ENCODE measurements at regions not wholly inside any gene's neighbourhood (a gene's known extent, or its start where the extent isn't known, plus 50 kb on each side); places are given as distances from the start of the nearest gene placed in this dataset.

DNA sequence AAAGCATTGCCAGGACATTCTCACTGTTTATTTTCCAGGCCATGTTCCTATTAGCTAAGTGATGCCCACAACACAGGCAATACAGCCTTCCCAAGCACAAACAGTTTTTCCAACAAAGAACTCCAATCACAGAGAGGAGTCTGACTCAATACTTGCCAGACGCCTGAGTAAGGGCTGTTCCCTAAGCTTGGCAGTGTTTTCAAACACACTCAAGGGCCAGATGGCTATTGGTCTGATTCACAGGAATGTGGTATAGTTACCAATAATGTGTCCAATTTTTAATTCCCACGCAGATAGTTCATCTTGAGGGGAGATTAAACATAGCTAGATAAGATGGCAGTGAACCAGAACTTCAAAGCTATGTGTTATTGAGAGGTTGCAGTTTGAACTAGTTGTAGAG is 381.0 kb downstream of the SNAPC1 start:
- peak in 1 of 3 donors; percentile 54 for DNase-seq

DNA sequence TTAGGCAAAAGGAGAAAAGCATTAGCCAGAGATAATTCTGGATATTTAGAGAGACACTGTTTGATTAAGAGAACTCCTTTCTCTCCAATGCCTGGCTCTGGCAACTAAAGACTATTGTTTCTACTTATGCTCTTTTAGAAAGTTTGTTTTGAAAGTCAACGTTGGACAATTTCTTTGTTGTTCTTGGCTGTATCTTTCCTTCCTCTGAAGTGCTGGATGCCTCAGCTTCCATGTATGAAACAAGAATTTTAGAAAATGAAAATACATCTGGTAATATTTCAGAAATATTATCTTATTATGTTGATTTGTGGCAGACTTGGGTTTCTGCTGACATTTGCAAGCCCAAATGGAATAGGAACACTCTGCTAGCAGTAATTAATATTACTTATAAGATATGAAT is 382.6 kb downstream of the SNAPC1 start:
- DNase-seq: no peak

DNA sequence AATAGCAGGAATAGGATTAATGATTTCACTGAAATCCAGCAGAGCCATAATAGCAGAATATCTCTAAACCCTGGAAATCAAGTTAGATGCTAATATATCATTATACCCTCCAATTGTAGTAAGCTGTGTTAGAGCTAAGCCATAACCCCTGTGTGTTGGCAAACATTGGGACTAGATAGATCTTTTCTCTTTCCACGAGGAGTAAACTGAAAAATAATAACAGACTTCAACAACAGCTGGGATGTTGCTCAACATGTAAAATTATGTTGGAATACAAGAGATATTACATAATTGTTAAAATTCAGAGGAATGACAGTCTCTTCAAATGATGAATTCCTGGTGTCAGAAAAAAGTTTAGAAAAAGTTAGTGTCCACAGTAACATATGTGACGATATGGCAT is 383.8 kb downstream of the SNAPC1 start:
- no peak for DNase-seq

DNA sequence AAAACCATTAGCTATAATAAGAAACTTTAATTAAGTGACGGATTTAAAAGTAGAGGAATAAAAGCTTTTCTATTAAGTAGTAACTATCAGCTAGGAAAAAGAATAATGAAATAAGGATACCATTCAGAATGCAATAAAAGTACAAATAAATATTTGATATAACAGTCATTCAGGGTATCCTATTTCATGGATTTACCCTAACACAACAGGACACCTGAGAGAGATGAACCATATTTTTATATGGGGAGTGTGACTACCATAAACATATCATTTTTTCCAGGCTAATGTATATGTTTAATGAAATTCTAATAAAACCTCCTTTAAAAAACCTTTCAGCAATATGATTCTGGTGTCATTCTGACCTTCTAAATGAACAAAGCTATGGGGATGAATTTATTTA is 393.8 kb downstream of the SNAPC1 start:
- no peak for DNase-seq

DNA sequence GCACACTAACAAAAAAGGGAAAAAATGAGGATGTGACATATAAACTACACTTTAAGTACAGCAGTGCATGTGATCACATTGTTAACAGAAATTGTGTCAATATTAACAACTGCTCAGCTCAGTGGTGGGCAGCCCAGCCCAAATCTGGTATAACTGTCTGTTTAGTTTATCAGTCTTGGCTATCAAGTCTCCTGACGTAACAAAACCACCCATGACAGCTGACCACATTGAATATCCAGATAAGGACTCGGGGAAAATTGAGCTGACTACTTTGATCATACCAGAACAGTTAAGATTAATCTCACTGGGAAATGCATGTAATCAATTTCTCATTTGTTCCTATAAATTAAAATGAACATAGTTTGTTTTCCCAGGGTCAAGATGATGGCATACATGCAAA is 396.6 kb downstream of the SNAPC1 start:
- DNase-seq: no peak

DNA sequence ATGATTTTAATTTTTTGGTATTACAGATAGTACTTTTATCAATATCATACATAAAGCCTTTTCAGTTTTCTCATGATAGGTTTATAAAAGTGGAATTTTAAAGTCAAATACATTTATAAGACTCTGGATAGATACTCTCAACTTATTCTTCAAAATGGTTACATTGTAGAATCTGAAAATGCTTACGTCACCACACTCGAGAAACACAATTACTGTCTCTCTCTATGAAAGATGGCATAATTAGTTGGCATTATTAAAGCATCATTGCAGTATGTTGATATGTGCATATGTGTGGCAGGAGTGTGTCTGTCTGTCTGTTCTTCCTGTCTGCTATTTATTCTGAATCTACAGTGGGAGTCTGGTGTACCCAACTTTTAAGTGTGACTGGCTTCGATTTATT is 397.1 kb downstream of the SNAPC1 start:
- no peak for DNase-seq

DNA sequence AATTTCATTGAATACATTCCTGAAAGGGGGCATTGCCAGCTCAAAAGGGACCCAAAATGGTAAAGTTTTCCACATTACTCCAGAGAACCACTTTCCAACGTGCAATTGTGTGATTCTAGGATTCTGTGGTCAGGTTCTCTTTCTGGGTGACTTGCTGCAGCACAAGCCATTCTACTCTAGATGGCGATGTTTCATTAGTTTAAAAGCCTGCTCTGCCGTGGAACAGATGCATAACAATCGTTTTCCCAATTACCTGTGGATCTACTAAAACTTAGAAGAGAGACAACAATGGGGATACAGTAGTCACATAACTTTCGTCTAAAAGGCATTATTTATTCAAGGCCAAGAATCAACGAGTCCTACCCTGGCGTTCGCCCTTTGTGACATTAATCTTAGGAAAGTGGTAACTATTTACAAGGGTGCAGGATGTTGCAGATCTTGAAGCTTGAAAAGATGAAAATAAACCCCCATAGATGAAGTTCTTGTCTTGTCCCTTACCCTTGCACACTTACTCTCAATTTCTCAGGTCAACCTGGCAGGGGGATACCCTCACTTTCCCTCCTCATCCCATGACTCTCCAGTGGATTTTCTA is 400.9 kb downstream of the SNAPC1 start:
- DNase-seq: peak; percentile 16 to 59 (median 40)

DNA sequence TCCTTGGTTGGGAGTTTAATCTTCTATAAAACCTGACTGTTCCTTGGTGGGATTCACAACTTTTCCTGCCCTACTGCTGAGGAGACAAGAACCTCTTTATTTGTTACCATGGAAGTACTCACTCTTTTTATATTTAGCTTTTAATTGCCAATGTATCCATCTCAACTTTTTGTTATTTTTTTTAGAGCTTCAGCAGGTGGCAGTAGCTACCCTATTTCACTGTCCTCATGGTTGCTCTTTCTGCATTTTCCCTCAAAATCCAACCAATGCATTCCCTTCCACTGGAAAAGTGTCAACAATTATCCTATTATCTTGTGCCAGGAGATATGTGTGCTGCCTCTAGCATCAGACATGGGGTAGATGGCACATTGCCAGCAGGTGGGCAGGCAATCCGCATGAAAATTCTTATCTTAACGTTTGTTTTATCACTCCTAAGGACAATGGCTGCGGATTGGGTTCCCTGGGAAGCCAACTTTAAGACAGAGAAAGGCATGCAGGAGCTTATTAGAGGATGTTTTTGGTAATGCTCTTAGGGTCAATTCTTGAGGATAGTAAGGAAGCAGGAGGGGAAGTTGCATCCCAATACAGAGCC is 406.4 kb downstream of the SNAPC1 start:
- DNase-seq: no peak

DNA sequence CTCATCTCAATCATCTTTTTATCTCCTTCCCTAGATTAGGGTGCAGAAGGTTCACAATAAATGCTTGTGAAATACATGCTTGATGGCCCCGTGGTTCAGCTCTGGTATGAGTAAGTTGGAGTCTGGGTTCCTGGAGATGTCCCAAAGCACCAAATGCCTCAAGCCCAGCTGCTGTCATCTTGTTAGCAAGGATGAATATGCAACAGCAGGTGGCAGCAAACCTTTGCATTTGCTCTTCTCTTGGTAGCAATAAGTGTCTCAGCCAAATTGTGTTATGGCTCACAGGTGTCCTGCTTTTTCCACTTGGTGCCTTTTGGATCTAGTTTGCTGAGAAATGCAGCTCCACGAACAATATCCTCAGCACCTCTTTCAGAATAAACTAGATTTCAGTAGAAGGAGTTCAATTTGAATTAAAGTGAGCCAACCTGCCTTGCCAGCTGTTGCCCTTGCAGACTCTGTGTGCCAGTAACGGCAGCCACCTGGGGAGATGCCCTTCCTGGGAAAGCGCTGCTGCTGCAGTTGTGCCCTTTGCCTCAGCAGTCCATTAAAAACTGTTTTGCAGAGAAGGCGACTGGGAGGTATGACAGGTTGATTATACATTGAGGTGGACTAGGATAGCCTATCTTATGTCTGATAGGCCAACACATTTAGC is 417.3 kb downstream of the SNAPC1 start:
- peak; percentile 54 to 77 (median 58) for DNase-seq

DNA sequence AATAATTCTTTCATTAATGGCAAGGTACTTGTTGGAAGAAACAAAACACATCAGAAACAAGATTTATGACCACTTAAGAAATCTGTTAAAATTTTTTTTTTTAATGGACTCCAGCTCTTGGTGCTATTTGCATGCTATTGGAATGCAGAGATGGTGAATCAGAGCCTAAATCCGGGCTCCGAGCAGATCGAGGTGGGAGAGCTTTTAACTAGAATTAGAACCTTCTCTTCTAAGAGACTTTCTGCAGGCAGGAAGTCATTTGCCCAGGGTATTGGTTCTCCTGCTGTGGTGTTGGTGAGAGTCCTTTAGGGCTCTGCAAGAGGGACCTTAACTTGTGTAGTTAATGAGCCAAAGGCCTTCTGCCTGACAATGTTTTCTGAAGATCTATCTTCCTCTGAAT is 419.4 kb downstream of the SNAPC1 start:
- no peak for DNase-seq

DNA sequence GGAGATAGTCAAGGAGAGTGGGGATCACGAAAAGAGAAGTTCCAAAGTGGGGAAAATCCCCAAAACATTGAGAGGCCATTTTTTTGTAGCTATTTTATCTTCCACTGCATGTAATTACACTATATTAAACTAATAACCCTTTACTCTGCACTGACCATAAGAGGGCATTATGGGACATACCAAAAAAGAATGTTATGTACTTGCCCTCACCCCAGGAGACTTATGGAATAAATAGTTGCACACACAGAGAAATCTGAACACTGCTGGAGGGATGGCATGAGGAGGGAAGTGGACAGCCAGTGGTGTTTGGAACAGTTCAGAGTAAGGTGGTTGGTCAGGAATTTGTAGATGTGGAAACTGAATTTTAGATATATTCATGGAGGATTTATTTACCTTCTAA is 422.9 kb downstream of the SNAPC1 start:
- no peak for DNase-seq

DNA sequence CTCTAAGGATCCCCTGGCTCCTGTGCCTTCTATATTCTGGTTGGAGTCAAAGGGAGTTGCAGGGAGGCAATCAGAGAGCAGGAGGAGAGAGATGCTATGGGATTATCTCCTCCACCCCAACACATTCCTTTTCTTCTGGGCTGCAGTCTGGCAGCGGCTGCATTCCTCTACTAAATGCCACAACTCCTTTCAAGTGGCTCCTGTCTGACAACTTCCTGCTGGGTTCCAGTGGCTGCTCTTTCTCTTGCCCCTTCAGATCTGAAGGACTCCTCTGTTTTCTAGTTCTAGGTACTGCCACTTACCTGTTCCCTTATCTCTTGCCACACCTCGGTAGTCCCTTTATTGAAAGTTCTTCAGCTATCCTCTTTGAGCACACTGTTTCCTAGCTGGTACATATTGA is 425.0 kb downstream of the SNAPC1 start:
- DNase-seq: no peak

DNA sequence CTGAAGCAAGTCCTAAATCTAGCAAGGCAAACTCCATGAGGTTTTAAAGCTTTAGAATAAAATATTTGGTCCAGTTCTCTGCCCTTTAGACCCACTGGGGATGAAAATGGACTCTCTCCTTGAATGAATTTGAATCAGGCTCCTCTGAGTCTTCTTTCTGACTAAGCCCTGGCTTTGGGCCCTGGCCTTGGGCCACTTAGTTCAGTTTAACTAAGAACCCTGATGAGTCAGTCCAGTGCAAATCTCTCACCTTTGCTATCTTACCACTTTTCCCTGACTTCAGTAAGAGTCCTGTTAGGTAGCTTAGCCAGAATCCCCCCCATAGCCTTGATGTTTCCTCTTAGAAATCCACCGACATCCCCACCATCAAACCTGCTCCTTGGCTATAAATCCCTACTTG is 427.5 kb downstream of the SNAPC1 start:
- DNase-seq: peak in 1 of 3 donors; percentile 1

DNA sequence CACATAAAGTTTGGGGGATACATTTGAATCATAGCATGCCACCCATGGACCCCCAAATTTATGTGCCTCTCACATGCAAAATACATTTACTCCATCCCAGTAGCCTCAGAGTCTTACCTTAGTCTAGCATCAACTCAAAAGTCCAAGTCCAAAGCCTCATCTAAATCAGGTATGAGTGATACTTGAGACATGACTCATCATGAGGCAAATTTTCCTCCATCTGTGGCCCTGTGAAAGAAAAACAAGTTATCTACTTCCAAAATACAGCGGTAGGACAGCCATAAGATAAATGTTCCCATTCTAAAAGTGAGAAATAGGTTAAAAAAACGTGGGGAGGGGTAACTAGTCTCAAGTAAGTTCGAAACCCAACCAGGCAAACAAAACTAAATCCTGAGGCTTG is 444.2 kb downstream of the SNAPC1 start:
- peak in 1 of 3 donors; percentile 9 for DNase-seq

DNA sequence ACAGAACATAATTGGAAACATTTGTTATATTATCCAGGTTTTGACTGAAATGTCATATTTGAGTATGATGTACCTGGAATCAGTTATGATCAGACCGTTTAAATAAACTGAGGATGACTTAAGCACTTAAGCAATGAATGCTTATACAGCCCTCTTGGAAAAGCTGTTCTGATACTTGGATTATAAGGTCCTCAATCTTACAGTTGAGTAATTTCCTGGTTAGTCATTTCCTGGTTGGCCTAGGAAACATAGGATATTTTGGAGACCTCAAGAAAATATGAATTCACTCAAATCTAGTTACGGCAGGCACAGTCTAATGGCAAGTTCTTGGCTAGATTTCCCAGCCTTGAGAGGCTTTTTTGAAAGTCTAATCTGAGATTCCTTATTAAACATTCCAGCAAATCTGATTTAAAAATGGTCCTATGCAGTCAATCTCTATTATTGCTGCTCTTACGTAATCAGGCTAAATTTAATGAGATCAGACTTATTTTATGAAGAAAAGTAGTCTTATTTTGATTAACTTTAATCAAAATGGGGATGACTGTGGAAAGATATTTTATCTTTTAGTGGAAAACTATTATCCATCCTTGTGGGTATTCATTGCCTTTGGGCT is 447.2 kb downstream of the SNAPC1 start:
- peak in 1 of 3 donors; percentile 70 for DNase-seq

DNA sequence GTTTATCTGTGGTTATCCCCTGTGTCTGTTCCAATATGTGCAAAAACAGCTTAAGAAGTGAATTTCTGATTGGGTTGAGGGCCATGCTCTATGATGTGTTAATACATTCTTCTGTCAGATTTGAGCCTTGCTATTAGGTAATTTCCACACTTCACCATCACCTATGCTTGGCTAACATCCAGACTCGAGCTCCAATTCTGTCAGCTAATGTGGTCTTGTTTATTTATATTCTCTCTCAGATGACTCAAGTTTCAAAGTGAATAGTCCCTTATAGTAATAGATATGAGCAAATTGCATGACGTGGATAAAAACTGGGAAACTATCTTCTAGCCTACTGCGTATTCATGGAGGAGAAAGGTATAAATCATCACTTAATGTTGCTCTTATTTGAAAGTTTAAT is 451.3 kb downstream of the SNAPC1 start:
- DNase-seq: no peak

DNA sequence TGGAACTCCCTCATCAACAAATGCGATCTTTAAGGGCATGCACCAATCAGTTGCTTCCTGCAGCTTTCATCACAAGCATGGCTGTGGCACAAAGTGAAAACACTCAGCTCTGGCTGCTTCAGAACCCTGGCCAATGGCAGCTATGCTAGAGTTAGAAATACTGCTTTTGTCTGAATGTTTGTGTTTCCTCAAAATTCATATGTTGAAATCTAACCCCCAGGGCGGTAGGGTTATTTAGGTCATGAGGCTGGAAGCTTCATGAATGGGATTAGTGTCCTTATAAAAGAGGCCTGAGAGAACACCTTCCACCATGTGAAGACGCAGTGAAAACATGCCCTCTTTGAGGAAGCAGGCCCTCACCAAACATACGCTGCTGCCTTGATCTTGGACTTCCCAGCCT is 453.9 kb downstream of the SNAPC1 start:
- no peak for DNase-seq

DNA sequence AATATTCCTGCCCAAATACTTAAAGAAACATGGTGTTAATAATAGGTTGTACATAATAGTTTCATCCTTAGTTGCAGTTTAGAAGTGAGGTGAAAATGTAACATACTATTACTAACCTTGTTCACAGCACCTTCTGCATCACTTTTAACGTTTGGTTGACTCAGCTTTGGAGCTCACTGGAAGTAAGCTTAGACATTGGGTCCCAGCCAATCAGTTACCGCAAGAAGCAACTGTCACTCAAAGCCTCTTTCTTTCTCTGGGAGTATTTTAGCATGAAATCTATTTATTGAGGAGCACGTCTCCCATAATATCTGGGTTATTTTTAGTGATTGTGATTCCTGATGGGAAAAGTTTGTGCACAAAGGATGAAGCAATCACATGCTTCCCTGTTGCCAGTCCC is 472.6 kb downstream of the SNAPC1 start:
- DNase-seq: no peak

DNA sequence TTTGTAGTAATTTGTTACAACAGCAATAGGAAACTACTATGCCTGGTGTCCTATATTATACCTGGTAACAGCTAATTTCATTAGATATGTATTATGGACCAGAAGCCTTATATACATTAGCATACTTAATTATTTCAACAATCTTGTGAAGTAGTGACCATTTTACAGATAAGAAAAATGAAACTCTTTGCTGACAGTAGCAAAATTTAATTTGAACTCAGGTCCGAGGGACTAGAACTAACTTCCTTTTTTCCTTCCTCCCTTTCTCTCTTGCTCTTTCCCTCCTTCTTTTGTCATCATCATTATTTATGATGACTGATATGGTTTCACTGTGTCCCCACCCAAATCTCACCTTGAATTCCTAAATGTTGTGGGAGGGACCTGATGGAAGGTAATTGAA is 482.0 kb downstream of the SNAPC1 start:
- DNase-seq: no peak

DNA sequence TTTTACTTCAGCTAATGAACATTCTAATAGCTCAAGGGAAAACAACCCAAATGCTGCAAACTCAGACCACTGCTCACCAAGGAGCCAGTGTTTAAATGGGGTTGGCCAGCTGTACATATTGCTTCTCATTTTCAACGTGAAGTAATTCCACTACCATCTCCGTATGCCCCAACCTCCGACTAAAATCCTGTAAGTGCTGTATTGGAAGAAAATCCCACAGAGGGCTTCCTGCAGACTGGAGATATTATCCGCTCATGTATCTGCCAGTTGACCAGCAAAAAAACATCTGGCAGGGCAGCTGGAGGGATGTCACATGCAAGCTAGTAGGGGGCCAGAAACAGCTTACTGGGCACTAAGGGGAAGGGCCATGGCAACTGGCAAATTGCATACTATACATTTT is 485.0 kb downstream of the SNAPC1 start:
- DNase-seq: peak in 1 of 3 donors; percentile 5

DNA sequence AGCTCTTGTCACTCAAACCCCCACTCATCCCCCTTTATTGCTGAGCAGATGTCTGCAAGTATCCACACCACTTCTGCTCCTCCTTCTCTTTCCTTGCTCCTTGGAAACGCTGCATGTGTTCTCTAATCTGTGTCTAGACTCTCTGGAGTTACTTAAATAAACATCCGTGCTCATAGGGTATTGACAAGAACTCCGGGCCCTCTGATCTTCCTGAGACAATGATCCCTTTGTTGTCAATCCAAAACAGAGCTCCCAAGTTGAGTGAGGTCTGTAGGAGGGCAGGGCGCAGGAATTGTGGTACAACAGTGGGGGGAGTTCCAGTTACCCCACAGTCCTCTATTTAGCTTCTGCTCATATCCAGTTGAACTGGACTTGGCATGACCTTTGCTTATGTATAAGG is 489.0 kb downstream of the SNAPC1 start:
- DNase-seq: no peak

DNA sequence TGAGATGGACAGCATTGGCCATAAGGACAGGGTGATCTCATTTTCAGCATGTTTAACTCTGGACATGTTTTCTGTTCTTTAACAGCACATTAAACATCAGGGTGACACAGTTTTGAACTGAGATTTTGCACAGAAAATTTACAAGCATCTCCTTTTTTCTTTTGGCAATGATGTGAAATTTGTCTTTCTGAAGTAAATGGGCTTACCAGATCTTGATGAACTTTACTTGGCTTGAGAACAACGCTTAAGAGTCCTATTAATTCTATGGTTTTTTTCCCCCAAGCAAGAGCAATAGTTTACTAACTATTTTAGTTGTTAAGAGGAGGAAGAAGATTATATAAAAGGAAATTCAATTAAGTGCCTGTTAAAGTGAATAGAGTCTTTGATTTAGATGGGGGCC is 491.0 kb downstream of the SNAPC1 start:
- DNase-seq: no peak

DNA sequence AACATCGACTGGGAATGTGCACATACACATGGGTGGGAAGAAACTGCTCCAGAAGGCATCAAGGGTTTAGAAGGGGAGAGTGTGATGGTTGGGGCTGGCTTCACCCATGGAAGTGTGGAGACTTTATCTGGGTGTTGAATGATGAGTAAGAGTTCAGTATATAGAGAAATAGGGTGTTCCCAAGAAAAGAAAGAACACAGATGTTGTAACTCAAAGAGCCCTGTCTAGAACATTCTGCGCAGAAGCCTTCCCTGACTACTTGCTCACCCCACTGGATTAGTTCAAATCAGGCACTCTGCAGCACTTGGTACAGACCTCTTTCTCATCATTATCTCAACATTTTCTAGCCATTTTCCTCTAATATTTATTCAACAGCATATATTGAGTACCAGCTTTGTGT is 491.7 kb downstream of the SNAPC1 start:
- DNase-seq: no peak

Data from muscle of back (tissue), 3 donors.